ENCODE measurements at regions not wholly inside any gene's neighbourhood (a gene's known extent, or its start where the extent isn't known, plus 50 kb on each side); places are given as distances from the start of the nearest gene placed in this dataset.

DNA sequence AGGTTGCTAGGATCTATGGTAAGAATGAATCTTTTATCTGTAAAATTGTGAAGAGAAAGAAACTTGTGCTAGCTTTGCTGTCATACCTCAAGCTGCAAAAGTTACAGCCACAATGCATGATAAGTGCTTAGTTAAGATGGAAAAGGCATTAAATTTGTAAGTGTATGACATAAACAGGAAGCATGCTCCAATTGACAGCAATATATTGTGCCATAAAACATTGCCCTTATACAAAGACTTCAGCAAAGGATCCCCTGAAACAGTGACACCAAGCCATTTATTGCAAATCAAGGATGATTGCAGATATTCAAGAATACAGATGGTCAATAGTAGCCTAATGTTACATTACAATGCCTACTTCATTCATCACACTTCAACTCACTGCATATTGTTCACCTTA, 283.1 kb downstream of the CPS1 start:
- H3K9me3 Mint-ChIP-seq (ENCODE audit: unreplicated experiment), result no peaks in the 10 kb centered on the region
- BruUV-seq (replicated peaks), result no TSS peak
- CTCF ChIA-PET, result interaction anchor here (0.6 to 0.7 kb wide), 2 partner anchors 22 to 49 kb away, joined by 3 read pairs; no protein-coding TSS in a partner anchor
- no peaks in the 10 kb centered on the region for H3K4me1 Mint-ChIP-seq (ENCODE audit: insufficient read depth, unreplicated experiment)
- H3K27ac Mint-ChIP-seq (ENCODE audit: low read depth, unreplicated experiment), result no peak overlapping the region
- DNase-seq (ENCODE audit: unreplicated experiment), result no peak
- TF ChIP-seq, protein P1, sequence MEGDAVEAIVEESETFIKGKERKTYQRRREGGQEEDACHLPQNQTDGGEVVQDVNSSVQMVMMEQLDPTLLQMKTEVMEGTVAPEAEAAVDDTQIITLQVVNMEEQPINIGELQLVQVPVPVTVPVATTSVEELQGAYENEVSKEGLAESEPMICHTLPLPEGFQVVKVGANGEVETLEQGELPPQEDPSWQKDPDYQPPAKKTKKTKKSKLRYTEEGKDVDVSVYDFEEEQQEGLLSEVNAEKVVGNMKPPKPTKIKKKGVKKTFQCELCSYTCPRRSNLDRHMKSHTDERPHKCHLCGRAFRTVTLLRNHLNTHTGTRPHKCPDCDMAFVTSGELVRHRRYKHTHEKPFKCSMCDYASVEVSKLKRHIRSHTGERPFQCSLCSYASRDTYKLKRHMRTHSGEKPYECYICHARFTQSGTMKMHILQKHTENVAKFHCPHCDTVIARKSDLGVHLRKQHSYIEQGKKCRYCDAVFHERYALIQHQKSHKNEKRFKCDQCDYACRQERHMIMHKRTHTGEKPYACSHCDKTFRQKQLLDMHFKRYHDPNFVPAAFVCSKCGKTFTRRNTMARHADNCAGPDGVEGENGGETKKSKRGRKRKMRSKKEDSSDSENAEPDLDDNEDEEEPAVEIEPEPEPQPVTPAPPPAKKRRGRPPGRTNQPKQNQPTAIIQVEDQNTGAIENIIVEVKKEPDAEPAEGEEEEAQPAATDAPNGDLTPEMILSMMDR (IDR thresholded peaks at IDR 0.05; ENCODE audit: unreplicated experiment), result no peak
- POLR2A ChIA-PET, result no interaction called here
- peaks cover 53% of the 10 kb centered on the region for H3K27me3 Mint-ChIP-seq (ENCODE audit: insufficient read depth, unreplicated experiment)
- no peak overlapping the region for H3K4me3 Mint-ChIP-seq (ENCODE audit: unreplicated experiment)
- intact Hi-C loops (cut with micrococcal nuclease), result no loop called here
- no peaks in the 10 kb centered on the region for H3K36me3 Mint-ChIP-seq (ENCODE audit: insufficient read depth, unreplicated experiment)

- H3K27me3 Mint-ChIP-seq (ENCODE audit: insufficient read depth, unreplicated experiment), result peaks cover 42% of the 10 kb centered on the region
- no peaks in the 10 kb centered on the region for H3K4me1 Mint-ChIP-seq (ENCODE audit: insufficient read depth, unreplicated experiment)
- ChIA-PET POLR2A (no interaction called here), CTCF (no interaction called here)
- no peak overlapping the region for H3K4me3 Mint-ChIP-seq (ENCODE audit: unreplicated experiment)
- H3K27ac Mint-ChIP-seq (ENCODE audit: low read depth, unreplicated experiment), result no peak overlapping the region
- intact Hi-C loops (cut with micrococcal nuclease), result no loop called here
- no peaks in the 10 kb centered on the region for H3K9me3 Mint-ChIP-seq (ENCODE audit: unreplicated experiment)
- no peaks in the 10 kb centered on the region for H3K36me3 Mint-ChIP-seq (ENCODE audit: insufficient read depth, unreplicated experiment)
- TF ChIP-seq, protein P1 (IDR thresholded peaks at IDR 0.05; ENCODE audit: unreplicated experiment), result no peak
- no peak for DNase-seq (ENCODE audit: unreplicated experiment)
- BruUV-seq (replicated peaks), result no TSS peak
These were observed 286.5 kb downstream of the CPS1 start for GRCh38 chr2:210842896-210843295.

DNA sequence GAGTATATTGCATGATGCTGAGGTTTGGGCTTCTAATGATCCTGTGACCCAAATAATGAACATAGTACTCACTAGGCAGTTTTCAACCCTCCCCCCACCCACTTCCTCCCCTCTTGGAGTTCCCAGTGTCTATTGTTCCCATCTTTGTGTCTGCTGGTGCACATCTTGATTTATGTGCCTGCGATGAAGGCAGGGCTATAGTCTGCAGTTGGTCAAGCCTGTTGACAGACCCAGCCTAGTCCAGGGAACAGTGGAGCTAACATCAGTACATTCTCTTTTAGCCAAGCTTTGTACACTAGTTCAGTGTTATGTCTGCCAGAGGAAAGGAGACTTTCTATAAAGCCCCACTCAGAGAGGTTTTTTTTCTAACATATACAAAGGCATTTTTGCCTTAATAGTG, 287.6 kb downstream of the CPS1 start:
- intact Hi-C loops (cut with micrococcal nuclease), result no loop called here
- H3K27ac Mint-ChIP-seq (ENCODE audit: low read depth, unreplicated experiment), result no peak overlapping the region
- no peaks in the 10 kb centered on the region for H3K9me3 Mint-ChIP-seq (ENCODE audit: unreplicated experiment)
- DNase-seq (ENCODE audit: unreplicated experiment), result no peak
- TF ChIP-seq, protein P1 (IDR thresholded peaks at IDR 0.05; ENCODE audit: unreplicated experiment), result no peak
- CTCF ChIA-PET, result interaction anchor here (0.6 kb wide), 1 partner anchor 48 kb away, joined by 3 read pairs; no protein-coding TSS in a partner anchor
- peaks cover 52% of the 10 kb centered on the region for H3K27me3 Mint-ChIP-seq (ENCODE audit: insufficient read depth, unreplicated experiment)
- no peak overlapping the region for H3K4me3 Mint-ChIP-seq (ENCODE audit: unreplicated experiment)
- no peaks in the 10 kb centered on the region for H3K4me1 Mint-ChIP-seq (ENCODE audit: insufficient read depth, unreplicated experiment)
- BruUV-seq (replicated peaks), result no TSS peak
- POLR2A ChIA-PET, result no interaction called here
- no peaks in the 10 kb centered on the region for H3K36me3 Mint-ChIP-seq (ENCODE audit: insufficient read depth, unreplicated experiment)

DNA sequence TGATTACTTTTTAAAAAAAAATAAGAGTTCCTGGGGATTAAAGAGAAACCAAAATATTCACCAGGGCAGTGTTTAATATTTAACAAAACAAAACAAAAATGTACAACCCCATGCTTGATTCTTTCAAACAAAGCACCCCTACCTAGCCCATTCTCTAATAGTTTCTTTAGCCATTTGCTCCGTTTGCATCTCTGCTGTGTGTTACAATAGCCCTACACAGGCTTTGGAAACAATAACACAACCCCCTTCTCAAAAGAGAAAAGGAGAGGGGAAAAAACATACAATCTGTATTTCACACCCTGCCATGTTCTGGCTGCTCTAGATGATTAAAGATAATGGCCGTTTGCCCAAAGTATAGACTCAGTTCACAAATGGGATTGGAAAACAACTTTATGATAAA, 302.9 kb downstream of the CPS1 start:
- no peaks in the 10 kb centered on the region for H3K9me3 Mint-ChIP-seq (ENCODE audit: unreplicated experiment)
- no peak overlapping the region for H3K27ac Mint-ChIP-seq (ENCODE audit: low read depth, unreplicated experiment)
- no peak for DNase-seq (ENCODE audit: unreplicated experiment)
- intact Hi-C loops (cut with micrococcal nuclease), result no loop called here
- no TSS peak for BruUV-seq (replicated peaks)
- ChIA-PET POLR2A (no interaction called here), CTCF (no interaction called here)
- TF ChIP-seq, protein P1 (IDR thresholded peaks at IDR 0.05; ENCODE audit: unreplicated experiment), result no peak
- no peaks in the 10 kb centered on the region for H3K36me3 Mint-ChIP-seq (ENCODE audit: insufficient read depth, unreplicated experiment)
- no peaks in the 10 kb centered on the region for H3K4me1 Mint-ChIP-seq (ENCODE audit: insufficient read depth, unreplicated experiment)
- no peak overlapping the region for H3K4me3 Mint-ChIP-seq (ENCODE audit: unreplicated experiment)
- H3K27me3 Mint-ChIP-seq (ENCODE audit: insufficient read depth, unreplicated experiment), result peaks cover 71% of the 10 kb centered on the region

All from MCF 10A (cell line).